HUES48 (cell line): ENCODE measurements at regions not wholly inside any gene's neighbourhood (a gene's known extent, or its start where the extent isn't known, plus 50 kb on each side); places are given as distances from the start of the nearest gene placed in this dataset.

Source experiments
- H3K27ac ChIP-seq: one replicate; pipeline ENCODE4 v1.7.0; 2013; ENCODE audit warnings: low read depth, low read length, inconsistent platforms
- H3K27me3 ChIP-seq: 2 replicates; pipeline ENCODE4 v1.6.1; 2013; ENCODE audit warnings: mild to moderate bottlenecking, low read length; ENCODE audit not compliant: control insufficient read depth, insufficient read depth
- H3K36me3 ChIP-seq: 2 replicates; pipeline ENCODE4 v1.6.1; 2013; ENCODE audit warnings: low read length; ENCODE audit not compliant: control insufficient read depth, insufficient read depth
- H3K4me1 ChIP-seq: 2 replicates; pipeline ENCODE4 v1.6.1; 2013; ENCODE audit warnings: mild to moderate bottlenecking, low read length; ENCODE audit not compliant: control insufficient read depth, insufficient read depth
- H3K4me3 ChIP-seq: 2 replicates; pipeline ENCODE4 v1.5.1; 2013; ENCODE audit warnings: mild to moderate bottlenecking, low read depth, low read length
- H3K9ac ChIP-seq: 2 replicates; pipeline ENCODE4 v1.6.1; 2013; ENCODE audit warnings: mild to moderate bottlenecking, low read depth, low read length, moderate library complexity
- H3K9me3 ChIP-seq: 2 replicates; pipeline ENCODE4 v1.6.1; 2013; ENCODE audit warnings: low read length; ENCODE audit not compliant: control insufficient read depth, insufficient read depth

DNA sequence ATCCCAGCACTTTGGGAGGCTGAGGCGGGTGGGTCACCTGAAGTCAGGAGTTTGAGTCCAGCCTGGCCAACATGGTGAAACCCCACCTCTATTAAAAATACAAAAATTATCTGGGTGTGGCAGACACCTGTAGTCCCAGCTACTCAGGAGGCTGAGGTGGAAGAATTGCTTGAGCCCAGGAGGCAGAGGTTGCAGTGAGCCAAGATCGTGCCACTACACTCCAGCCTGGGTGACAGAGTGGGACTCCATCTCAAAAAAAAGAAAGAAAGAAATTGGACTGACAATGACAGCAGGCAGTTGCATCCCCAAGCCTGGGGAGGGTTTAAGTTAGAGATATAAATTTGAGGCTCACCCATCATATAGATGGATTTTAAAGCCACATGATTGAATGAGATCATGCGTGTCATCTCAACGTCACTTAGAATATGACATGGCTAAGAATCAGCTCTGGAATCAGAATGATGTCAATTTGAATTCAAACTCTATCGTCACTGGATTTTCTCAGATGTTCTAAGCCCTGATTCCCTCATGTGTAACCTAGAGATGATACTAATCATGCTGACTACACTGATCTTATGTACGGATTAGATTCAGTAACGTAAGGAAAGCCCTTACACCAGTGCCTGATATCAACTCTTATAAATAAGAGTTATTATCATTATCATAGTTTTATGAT lies 534.0 kb upstream of the JARID2 start:
- H3K9me3 ChIP-seq, result no peaks in the 10 kb centered on the region
- H3K9ac ChIP-seq, result no peak overlapping the region
- peaks cover 8% of the 10 kb centered on the region; the same call in 1 of the 2 replicates for H3K4me1 ChIP-seq
- no peaks in the 10 kb centered on the region for H3K36me3 ChIP-seq
- no peaks in the 10 kb centered on the region for H3K27me3 ChIP-seq
- H3K27ac ChIP-seq, result no peak overlapping the region
- H3K4me3 ChIP-seq, result no peak overlapping the region

DNA sequence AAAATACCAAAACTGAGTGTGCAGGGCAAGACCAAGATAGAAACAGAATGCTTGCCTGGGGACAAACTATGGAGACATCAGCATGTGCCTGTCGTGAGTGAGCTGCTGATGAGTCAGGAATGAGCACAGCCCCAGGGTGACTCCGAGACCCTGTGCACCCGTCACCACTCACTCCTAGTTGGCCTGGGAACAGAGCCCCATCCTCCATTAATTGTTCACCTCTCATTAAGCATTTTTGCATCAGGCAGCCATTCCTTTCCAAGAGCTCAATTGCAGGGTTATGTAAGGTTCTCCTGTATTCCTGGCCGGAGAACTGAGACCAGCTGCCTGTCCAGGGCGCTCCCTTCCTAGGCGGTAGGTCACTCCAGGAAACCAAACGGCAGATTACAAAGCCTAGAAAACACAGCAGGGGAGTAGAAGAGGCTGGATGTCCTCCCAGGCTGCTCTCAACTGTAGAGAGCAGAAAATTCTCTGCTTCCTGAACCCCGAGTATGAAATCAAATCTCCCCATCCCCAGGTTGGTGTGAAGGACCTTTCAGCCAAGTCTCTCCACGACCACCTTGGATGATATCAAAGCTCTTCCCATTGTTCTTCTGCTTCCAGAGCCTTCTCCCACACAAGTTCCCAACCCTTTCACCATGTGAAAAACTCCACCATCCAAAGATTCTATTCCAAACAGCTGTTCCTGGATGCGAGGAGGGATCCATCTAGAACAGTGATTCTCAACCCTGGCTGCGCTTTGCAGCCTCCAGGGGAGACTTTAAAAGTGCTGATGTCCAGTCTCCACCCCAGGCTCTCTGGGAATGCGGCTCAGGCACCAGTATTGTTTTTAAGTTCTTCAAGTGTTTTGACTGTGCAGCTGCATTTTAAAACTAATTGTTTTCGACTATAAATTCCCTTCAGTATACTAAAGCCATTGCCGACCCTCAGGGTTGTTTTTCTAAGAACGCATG lies 532.6 kb upstream of the JARID2 start:
- H3K27me3 ChIP-seq, result no peaks in the 10 kb centered on the region
- no peak overlapping the region for H3K9ac ChIP-seq
- H3K9me3 ChIP-seq, result no peaks in the 10 kb centered on the region
- no peak overlapping the region for H3K27ac ChIP-seq
- peaks cover 8% of the 10 kb centered on the region; the same call in 1 of the 2 replicates for H3K4me1 ChIP-seq
- H3K36me3 ChIP-seq, result no peaks in the 10 kb centered on the region
- no peak overlapping the region for H3K4me3 ChIP-seq

DNA sequence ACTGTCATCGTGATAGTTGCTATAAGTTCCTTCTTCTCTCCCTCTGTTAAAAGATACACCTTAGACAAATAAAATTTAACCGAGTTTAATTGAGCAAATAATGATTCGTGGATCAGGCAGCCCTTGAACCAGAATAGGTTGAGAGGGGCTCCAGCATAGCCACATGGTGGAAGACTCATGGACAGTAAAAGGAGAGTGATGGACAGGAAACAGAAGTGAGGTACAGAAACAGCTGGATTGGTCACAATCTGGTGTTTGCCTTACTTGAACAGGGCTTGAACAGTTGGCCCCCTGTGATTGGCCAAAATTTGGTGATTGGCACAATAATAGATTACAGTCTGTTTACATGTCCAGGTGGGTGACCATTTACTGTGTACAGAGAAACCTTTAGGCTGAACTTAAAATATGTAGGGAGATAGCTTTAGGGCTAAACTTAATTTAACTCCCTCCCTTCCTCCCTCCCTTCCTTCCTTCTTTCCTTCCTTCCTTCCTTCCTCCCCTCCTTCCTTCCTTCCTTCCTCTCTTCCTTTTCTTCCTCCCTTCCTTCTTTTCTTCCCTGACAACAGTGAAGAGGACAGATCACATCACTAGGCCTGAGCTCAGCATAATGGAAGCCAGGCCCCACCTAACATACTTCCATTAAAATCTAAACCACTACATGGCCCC lies 531.8 kb upstream of the JARID2 start:
- H3K4me1 ChIP-seq, result peaks cover 8% of the 10 kb centered on the region; the same call in 1 of the 2 replicates
- H3K4me3 ChIP-seq, result no peak overlapping the region
- no peaks in the 10 kb centered on the region for H3K36me3 ChIP-seq
- H3K27ac ChIP-seq, result no peak overlapping the region
- no peaks in the 10 kb centered on the region for H3K27me3 ChIP-seq
- H3K9ac ChIP-seq, result no peak overlapping the region
- H3K9me3 ChIP-seq, result no peaks in the 10 kb centered on the region

DNA sequence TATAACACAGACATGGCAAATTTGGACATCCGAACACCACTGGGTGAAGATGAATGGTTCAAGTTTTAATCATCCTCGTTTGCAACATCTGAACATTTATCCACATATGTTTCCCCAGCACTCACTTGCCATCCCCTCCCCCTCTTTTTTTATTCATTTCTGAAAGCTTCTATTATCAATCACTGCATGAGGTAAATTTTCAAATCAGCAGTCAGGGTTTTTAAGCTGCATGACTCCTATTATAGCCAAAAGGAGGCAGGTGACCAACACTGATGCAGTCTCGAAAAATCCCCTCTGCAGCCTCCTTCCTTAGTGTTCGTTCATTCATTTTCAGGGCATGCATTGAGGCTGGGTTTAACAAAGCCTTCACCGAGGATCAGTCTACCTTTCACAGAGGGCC lies 530.8 kb upstream of the JARID2 start:
- no peak overlapping the region for H3K9ac ChIP-seq
- H3K27ac ChIP-seq, result no peak overlapping the region
- no peaks in the 10 kb centered on the region for H3K9me3 ChIP-seq
- peaks cover 8% of the 10 kb centered on the region; the same call in 1 of the 2 replicates for H3K4me1 ChIP-seq
- H3K27me3 ChIP-seq, result no peaks in the 10 kb centered on the region
- no peak overlapping the region for H3K4me3 ChIP-seq
- H3K36me3 ChIP-seq, result no peaks in the 10 kb centered on the region

DNA sequence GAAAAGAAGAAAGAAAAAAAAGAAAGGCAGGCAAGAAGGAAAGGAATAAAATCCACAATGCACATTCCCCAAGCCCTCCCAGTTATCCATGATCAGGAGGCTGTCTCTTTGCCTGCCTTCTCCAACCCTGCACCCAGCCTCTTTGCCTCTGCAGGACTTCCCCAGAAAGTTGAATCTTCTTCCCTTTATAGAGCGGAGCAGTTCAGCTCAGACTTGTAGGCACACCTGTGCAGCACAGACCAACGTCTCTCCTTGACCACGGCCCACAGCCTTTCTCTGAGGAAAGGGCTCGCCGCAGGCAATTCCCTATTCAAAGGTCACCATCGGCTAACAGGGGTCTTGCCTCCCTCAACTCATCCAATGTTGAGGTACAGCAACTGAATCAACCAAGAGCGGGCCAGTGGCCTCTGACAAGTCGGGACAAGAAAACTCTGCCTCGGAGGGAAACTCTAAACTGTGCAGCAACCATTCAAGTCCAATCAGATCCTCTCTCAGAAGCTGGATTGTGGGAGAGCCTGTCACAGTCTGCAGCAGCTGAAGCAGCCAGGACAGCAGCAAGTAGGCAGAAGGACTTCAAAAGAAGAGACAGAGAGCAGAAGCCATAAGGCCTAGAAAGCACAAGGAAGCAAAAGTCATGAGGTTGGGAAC lies 529.2 kb upstream of the JARID2 start:
- Histone ChIP-seq H3K9me3 (no peaks in the 10 kb centered on the region), H3K27me3 (no peaks in the 10 kb centered on the region), H3K36me3 (no peaks in the 10 kb centered on the region), H3K4me3 (no peak overlapping the region), H3K4me1 (peaks cover 15% of the 10 kb centered on the region; the same call in 1 of the 2 replicates), H3K27ac (no peak overlapping the region), H3K9ac (no peak overlapping the region)

DNA sequence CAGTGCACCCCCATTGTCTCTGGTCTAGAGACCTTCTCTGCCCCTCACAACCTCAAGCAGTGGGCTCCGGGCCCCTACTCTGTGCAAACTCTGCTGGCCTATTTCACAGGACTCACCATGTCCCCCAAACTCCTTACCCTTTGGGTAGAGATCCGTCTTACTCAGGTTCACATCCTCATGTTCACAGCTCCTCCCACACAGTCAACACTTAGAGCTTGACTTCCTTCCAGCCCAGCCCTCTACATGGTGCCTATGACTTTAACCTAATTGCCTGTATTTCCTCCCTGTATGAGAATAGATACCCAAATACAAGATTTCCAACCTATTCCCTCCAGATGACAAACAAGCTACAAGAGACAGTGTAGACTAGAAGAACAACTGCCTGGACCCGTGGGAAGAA lies 528.6 kb upstream of the JARID2 start:
- Histone ChIP-seq H3K4me3 (no peak overlapping the region), H3K27ac (no peak overlapping the region), H3K4me1 (peaks cover 15% of the 10 kb centered on the region; the same call in 1 of the 2 replicates), H3K36me3 (no peaks in the 10 kb centered on the region), H3K9me3 (no peaks in the 10 kb centered on the region), H3K9ac (no peak overlapping the region), H3K27me3 (no peaks in the 10 kb centered on the region)

DNA sequence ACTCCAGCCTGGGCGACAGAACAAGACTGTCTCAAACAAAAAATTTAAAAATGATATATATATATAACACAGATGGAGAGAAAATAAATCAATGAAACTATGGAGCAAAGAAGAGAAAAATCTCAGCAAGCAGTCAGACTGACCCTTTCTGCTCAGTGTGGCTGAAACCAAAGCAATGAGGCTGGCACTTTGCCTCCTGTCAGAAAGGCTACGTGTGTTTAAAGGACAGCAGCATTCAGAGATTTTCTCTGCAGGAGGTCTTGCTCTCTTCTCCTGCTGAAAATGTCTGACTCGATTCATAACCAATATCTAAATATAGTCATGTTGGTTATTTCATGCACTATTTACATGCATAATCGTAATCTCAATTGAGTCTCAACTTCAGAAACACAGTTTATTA lies 527.0 kb upstream of the JARID2 start:
- no peak overlapping the region for H3K9ac ChIP-seq
- H3K9me3 ChIP-seq, result no peaks in the 10 kb centered on the region
- H3K4me1 ChIP-seq, result peaks cover 15% of the 10 kb centered on the region; the same call in 1 of the 2 replicates
- no peaks in the 10 kb centered on the region for H3K36me3 ChIP-seq
- no peak overlapping the region for H3K27ac ChIP-seq
- H3K4me3 ChIP-seq, result no peak overlapping the region
- no peaks in the 10 kb centered on the region for H3K27me3 ChIP-seq

DNA sequence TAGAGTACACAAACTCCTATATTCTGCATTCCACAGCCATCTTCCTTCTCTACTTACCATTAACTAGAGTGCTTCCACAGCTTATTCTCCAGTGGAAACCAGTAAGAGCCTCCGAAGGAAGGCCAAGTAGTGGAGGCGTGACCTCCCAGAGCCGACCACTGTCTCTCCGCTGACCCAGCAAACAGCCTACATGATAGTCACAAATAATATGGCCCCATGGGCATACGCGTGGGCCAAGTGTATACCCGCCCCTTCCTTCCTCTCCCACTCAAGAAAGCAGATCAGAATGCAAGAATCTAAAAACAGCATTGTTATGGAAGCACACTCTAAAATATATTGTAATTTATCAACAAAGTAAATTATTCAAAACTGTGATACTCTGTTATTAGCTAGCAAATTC lies 526.6 kb upstream of the JARID2 start:
- Histone ChIP-seq H3K4me3 (no peak overlapping the region), H3K4me1 (peaks cover 15% of the 10 kb centered on the region; the same call in 1 of the 2 replicates), H3K9me3 (no peaks in the 10 kb centered on the region), H3K36me3 (no peaks in the 10 kb centered on the region), H3K27ac (no peak overlapping the region), H3K9ac (no peak overlapping the region), H3K27me3 (no peaks in the 10 kb centered on the region)

DNA sequence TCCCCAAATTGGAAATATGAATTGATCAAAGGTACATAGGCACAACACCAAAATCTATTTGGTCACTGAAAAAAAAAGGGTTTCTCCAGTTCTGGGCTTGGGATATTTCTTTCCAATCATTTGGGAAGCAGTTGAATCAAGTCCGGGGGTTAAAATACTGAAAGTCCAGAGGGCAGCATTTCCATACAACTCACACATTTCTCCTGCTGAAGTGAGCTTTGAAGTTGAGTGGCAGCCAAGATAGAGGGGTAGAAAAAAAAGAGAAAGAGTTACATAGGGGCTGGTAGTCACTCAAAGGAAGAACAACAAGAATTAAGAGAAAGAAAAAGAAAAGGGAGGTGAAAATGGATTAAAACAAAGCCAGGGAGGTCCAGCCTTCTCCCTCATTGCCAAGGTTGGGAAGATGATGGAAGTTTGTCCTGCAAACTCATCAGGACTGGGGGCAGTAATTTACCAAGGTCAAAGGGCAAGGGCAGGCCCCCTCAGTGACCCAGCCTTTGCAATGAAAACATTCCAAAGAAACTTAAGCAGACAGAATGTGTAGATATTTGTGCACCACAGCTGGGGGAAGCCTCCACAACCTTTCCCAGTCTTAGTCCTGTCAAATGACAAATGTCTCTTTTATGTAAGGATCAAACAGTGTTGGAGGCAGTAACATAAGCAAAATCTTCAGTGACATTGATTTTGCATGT lies 525.3 kb upstream of the JARID2 start:
- Histone ChIP-seq H3K27me3 (no peaks in the 10 kb centered on the region), H3K27ac (no peak overlapping the region), H3K9ac (no peak overlapping the region), H3K9me3 (no peaks in the 10 kb centered on the region), H3K36me3 (no peaks in the 10 kb centered on the region), H3K4me1 (0 out of 2 replicates have a peak, but pooled peaks cover 11% of the 10 kb centered on the region), H3K4me3 (no peak overlapping the region)

DNA sequence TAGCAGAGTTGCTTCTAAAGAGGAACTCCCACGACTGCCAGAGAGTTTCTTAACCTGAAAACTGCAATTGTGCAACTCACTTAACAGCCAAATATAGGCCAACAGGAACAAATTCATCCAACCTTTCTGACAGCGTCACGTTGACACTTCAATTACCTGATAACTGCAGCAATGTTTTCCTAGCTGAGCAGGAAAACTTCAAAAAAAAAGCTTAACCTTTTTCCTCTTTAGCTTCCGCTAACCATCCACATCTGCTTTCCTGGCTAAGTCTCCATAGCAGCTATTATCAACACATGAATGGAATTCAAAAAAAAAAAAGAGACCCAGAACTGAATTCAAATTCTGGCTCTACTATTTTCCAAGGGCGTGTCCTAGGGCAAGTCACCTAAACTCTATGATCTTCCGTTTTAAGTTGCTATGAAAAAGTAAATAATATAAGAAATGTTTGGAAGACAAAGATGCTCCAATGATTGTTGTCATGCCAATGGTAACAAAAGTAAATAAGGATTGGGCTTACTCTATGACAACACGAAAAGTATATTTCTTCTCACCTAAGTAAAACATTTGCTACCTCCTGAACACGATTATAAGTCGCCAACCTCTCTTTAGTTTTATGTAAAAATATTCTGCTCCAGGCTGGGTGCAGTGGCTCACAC lies 524.6 kb upstream of the JARID2 start:
- no peaks in the 10 kb centered on the region for H3K36me3 ChIP-seq
- H3K9me3 ChIP-seq, result no peaks in the 10 kb centered on the region
- no peak overlapping the region for H3K9ac ChIP-seq
- H3K4me3 ChIP-seq, result no peak overlapping the region
- 0 out of 2 replicates have a peak, but pooled peaks cover 7% of the 10 kb centered on the region for H3K4me1 ChIP-seq
- no peak overlapping the region for H3K27ac ChIP-seq
- H3K27me3 ChIP-seq, result no peaks in the 10 kb centered on the region
